ENCODE measurements at regions not wholly inside any gene's neighbourhood (a gene's known extent, or its start where the extent isn't known, plus 50 kb on each side); places are given as distances from the start of the nearest gene placed in this dataset.

- TF ChIP-seq CTCF (IDR thresholded peaks at IDR 0.05): no peak
- no peaks in the 10 kb centered on the region for H3K36me3 ChIP-seq (ENCODE audit: insufficient read depth in 1 of 2, low read depth in 1 of 2)
- no peaks in the 10 kb centered on the region for H3K9me3 ChIP-seq
- intact Hi-C loops (cut with DNase I): no loop called here
- 44 to 62% (median 60%) methylated on average over 12 of the region's 12 CpGs for WGBS, 3 donors
- DNase-seq (no peak), ATAC-seq (no peak)
- peaks cover 0 to 8% (median 0%) of the 10 kb centered on the region in 3 donors for H3K27me3 ChIP-seq (ENCODE audit: insufficient read depth in 3 of 3, low read length in 2 of 3)
- H3K27ac ChIP-seq: no peak overlapping the region
- no peak overlapping the region for H3K4me3 ChIP-seq
- H3K4me1 ChIP-seq: no peaks in the 10 kb centered on the region
Measured at GRCh38 chr22:47781024-47781423, 1018.6 kb downstream of the TBC1D22A start.

GRCh38 chr22:47780281-47780875, 1017.9 kb downstream of the TBC1D22A start:
- TF ChIP-seq CTCF (IDR thresholded peaks at IDR 0.05): no peak
- DNase-seq (no peak), ATAC-seq (no peak)
- H3K36me3 ChIP-seq (ENCODE audit: insufficient read depth in 1 of 2, low read depth in 1 of 2): no peaks in the 10 kb centered on the region
- intact Hi-C loops (cut with DNase I): no loop called here
- 86 to 90% (median 87%) methylated on average over 14 of the region's 14 CpGs for WGBS, 3 donors
- no peak overlapping the region for H3K4me3 ChIP-seq
- peaks cover 0 to 8% (median 0%) of the 10 kb centered on the region in 3 donors for H3K27me3 ChIP-seq (ENCODE audit: insufficient read depth in 3 of 3, low read length in 2 of 3)
- H3K4me1 ChIP-seq: no peaks in the 10 kb centered on the region
- no peak overlapping the region for H3K27ac ChIP-seq
- H3K9me3 ChIP-seq: no peaks in the 10 kb centered on the region

- intact Hi-C loops (cut with DNase I): no loop called here
- 27 to 42% (median 31%) methylated on average over 7 of the region's 7 CpGs for WGBS, 3 donors
- TF ChIP-seq CTCF (IDR thresholded peaks at IDR 0.05): no peak
Measured at GRCh38 chr22:47779474-47779873, 1017.0 kb downstream of the TBC1D22A start.

GRCh38 chr22:47778160-47778658, 1015.8 kb downstream of the TBC1D22A start:
- Histone ChIP-seq H3K27ac (no peak overlapping the region), H3K36me3 (ENCODE audit: insufficient read depth in 1 of 2, low read depth in 1 of 2) (no peaks in the 10 kb centered on the region), H3K4me1 (no peaks in the 10 kb centered on the region), H3K27me3 (ENCODE audit: insufficient read depth in 3 of 3, low read length in 2 of 3) (no peaks in the 10 kb centered on the region), H3K4me3 (no peak overlapping the region), H3K9me3 (no peaks in the 10 kb centered on the region)
- WGBS, 3 donors: 90 to 92% (median 92%) methylated on average over 13 of the region's 13 CpGs
- intact Hi-C loops (cut with DNase I): no loop called here
- no peak for TF ChIP-seq CTCF (IDR thresholded peaks at IDR 0.05)
- no peak for ATAC-seq
- DNase-seq: no peak

More at GRCh38 chr22:47779474-47779873, 1017.0 kb downstream of the TBC1D22A start:
- Histone ChIP-seq H3K4me1 (no peaks in the 10 kb centered on the region), H3K27ac (no peak overlapping the region), H3K9me3 (no peaks in the 10 kb centered on the region), H3K27me3 (ENCODE audit: insufficient read depth in 3 of 3, low read length in 2 of 3) (no peaks in the 10 kb centered on the region), H3K4me3 (no peak overlapping the region), H3K36me3 (ENCODE audit: insufficient read depth in 1 of 2, low read depth in 1 of 2) (no peaks in the 10 kb centered on the region)
- DNase-seq: no peak
- ATAC-seq: no peak

- Histone ChIP-seq H3K27me3 (ENCODE audit: insufficient read depth in 3 of 3, low read length in 2 of 3) (no peaks in the 10 kb centered on the region), H3K36me3 (ENCODE audit: insufficient read depth in 1 of 2, low read depth in 1 of 2) (no peaks in the 10 kb centered on the region), H3K4me3 (no peak overlapping the region), H3K27ac (no peak overlapping the region), H3K4me1 (no peaks in the 10 kb centered on the region), H3K9me3 (no peaks in the 10 kb centered on the region)
- ATAC-seq (no peak), DNase-seq (no peak)
- intact Hi-C loops (cut with DNase I): no loop called here
- WGBS, 3 donors: 48 to 73% (median 60%) methylated on average over 1 of the region's 1 CpG
- TF ChIP-seq CTCF (IDR thresholded peaks at IDR 0.05): no peak
Measured at GRCh38 chr22:47777426-47777825, 1015.0 kb downstream of the TBC1D22A start.

Data from psoas muscle (tissue), 7 donors.